LNCAP (cell line): ENCODE measurements at regions not wholly inside any gene's neighbourhood (a gene's known extent, or its start where the extent isn't known, plus 50 kb on each side); places are given as distances from the start of the nearest gene placed in this dataset.

Experiments
- CTCF ChIP-seq: fragments of 450-650 bp; IDR thresholded peaks from 2 replicates; pipeline ENCODE4 v1.5.1; 2017; ENCODE audit warnings: mild to moderate bottlenecking

- TF ChIP-seq CTCF, result no peak
Measured at GRCh38 chr10:113474752-113475151, 78.1 kb upstream of the HABP2 start.

GRCh38 chr10:113475381-113475807 lies 77.5 kb upstream of the HABP2 start:
- peak; percentile 28; the same call in 1 of the 2 replicates for TF ChIP-seq CTCF

- no peak for TF ChIP-seq CTCF
Measured at GRCh38 chr10:113476191-113476590, 76.7 kb upstream of the HABP2 start.

GRCh38 chr10:113476673-113477072 lies 76.2 kb upstream of the HABP2 start:
- TF ChIP-seq CTCF, result no peak

GRCh38 chr10:113477451-113477850 lies 75.4 kb upstream of the HABP2 start:
- TF ChIP-seq CTCF, result no peak

- no peak for TF ChIP-seq CTCF
Measured at GRCh38 chr10:113479346-113480080, 73.3 kb upstream of the HABP2 start.

- no peak for TF ChIP-seq CTCF
Measured at GRCh38 chr10:113480081-113480360, 72.8 kb upstream of the HABP2 start.
